GM19238 (cell line): ENCODE measurements at regions not wholly inside any gene's neighbourhood (a gene's known extent, or its start where the extent isn't known, plus 50 kb on each side); places are given as distances from the start of the nearest gene placed in this dataset.
"Not testable (repeated sequence)": the region's sequence is repeated elsewhere in the genome, so short reads cannot be mapped to it uniquely, and the experiment has no call there.

Experiments used
- DNase-seq: peaks from one replicate; pipeline ENCODE4 v3.0.0; 2011; ENCODE audit warnings: low spot score; ENCODE audit not compliant: insufficient read length

DNA sequence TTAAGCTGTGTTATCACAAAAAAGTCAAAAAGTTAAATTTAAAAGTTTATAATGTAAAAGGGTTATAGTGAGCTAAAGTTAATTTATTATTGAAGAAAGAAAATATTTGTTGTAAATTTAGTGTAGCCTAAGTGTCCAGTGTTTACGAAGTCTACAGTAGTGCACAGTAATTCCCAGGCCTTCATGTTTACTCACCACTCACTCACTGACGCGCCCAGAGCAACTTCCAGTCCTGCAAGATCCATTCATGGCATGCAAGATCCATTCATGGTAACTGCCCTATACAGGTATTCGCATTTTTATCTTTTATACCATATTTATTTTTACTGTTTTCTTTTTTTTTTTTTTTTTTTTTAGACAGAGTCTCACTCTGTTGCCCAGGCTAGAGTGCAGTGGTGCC lies 69.5 kb downstream of the TPRA1 start:
- DNase-seq, result no peak

DNA sequence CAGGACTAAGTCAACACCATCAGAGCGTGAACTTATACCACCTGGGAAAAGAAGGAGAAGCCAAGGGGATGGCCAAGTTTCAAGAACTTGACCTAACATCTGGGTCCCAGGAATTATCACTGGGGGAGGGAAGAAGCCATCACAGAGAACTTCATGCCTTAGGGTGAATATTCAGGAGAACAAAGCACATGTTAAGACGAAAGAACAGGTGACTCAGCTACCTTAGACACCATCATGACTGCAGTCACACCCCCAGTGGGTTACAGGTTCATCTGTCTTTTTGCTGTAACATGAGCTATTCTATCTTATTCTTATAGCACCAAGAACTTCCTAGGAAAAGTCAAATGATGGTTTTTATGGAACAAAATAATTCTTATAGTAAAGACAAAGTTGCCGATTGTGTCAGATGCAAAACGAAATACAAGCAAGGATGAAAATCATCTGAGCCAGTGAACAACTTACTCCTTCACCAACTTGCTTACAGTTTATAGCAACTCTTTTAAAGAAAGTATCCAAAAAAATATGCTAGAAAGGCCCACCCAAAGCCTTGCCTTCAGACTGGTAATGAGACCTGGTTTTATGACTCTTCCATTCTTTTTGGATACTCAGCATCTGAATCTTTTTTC lies 72.0 kb downstream of the TPRA1 start:
- no peak for DNase-seq

DNA sequence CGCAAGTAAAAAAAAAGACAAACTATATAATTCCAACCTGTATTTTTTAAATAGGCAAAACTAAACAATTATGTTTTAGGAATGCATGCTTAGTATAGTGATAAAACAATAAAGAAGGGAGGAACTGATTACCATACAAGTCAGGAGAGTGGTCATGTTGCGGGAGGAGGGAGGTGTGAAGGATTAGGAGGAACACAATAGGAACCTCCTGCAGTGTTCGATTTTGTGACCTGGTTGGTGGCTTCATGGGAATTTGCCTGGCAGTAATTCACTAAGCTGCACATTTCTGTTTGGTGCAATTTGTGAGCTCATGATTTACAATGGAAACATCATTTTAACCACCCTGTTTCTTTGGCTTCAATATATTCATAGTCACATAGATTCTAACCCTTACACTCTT lies 78.3 kb downstream of the TPRA1 start:
- DNase-seq, result no peak

DNA sequence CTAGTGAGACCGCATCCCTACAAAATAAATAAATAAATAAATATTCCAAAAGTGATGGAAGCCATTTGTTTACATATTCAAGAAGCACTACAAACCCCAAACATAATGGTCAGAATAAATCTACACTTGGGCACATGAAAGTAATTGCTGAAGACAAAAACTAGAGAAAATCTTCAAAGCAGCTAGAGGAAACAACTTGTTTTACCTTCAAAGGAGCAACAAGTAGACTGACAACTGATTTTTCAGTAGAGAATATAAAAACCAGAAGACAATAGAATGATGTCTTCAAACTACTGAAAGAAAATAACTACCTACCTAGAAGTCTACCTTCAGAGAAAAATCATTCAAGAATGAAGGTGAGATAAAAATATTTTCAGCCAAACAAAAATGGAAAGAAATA lies 89.4 kb downstream of the TPRA1 start:
- DNase-seq, result no peak

DNA sequence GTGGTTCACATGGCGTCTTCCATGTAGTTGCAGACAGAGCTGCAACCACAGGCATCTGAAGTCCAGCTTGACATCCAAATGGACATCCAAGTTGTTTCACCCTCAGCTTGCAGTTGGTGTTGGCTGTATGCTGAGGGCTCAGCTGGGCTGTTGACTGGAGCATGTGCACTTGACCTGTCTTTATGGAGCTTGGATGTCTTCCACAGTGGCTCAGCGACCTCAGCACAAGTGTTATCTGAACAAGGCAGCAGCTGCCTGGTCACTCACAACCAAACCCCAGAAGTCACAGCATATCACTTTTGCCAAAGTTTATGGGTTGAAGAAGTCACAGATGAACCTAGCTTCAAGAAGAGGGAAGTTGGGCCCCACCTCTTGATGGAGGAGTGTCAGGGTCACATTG lies 92.9 kb downstream of the TPRA1 start:
- DNase-seq, result no peak

DNA sequence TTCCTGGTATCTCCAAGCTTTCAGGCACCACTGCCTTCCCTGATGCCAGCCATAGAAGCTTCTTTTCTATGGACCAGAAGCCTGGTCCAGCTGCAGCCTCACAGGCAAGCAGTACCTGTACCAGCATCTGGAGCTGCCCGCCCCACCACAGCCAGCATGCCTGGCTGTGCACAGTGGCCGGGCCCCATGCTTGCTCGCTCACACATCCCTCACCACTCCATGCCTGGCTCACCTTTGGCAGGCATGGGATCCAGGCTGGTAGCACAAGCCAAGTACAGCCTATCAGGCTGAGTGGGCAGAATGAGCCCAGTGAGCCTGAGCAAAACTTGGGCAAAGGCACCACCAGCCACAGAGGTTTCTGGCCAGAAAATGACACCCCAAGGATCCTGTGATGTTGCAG lies 93.4 kb downstream of the TPRA1 start:
- no peak for DNase-seq

DNA sequence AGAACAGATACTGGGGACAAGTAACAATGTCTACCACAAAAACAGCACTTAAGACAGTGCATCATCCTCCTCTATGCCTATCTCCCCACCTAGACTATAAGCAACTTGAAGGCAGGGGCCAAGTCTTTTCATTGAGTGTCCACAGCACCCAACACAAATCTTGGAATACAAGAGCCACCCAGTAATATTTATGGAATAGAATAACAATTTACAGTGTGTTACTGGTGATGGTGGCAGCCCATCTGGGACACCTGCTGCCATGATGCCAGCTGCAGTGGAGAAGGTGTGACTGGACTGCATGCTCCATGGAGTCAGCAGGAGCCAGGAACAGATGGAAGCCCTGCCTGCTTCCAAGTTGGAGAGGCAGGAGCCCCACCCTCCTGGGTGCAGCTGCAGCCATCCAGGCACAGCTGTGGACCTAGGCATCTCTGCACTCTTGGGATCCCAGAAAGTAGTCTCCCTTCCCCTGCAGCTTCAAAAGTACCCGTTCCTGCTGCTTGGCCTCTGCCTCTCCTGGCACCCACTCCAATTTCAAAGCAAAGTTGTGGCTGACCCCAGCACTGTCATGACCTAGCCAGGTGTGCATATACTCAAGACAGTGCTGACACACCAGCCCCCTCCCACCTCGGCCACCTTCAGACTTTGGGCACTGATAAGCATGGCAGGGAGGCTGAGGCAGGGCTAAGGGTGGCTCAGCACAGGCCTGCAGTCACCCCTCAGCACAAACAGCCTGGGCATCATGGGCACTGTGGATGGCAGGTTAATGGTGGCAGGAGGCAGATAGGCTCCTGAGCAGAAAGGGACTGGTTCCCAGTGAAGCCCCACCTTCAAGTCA lies 94.5 kb downstream of the TPRA1 start:
- no peak for DNase-seq

DNA sequence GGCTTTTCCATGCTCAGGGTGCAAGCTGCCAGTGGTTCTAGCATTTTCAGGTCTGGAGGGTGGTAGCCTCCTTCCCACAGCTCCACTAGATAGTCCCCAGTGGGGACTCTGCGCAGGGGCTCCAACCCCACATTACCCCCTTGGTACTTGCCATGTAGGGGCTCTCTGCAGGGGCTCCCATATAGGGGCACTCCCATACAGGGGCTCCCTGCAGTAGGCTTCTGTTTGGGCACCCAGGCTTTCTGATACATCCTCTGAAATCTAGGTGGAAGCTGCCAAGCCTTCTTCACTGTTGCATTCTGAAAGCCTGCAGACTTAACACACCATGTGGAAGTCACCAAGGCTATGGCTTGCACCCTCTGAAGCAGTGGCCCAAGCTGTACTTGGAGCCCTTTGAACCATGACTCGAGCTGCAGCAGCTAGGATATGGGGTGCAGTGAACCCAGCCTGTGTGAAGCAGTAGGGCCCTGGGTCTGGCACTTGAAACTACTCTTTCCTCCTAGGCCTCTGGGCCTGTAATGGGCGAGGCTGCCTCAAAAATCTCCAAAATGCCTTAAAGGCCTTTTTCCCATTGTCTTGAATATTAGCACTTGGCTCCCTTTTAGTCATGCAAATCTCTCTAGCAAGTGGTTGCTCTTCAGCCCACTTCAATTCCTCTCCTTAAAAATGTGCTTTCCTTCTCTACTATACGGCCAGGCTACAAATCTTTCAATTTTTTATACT lies 96.4 kb downstream of the TPRA1 start:
- no peak for DNase-seq

DNA sequence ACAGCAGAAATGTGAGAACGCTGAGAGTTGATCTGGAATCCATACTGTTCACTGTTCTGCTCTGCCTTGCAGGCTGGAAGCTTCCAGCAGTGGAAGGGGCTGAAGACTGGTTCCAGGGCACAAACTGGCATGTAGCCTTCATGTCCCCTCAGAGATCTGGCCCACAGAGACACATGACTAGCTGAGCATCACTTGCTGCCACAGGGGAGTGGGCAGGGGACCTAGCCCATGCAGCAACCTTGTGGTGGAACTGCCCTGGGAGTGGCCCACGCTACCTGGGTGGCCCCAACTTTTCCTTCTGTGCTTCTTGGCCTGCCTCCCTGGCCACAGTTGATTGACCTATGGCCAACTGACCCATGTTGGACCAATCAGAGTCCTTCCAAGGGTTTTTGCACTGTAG lies 98.1 kb downstream of the TPRA1 start:
- DNase-seq, result no peak

DNA sequence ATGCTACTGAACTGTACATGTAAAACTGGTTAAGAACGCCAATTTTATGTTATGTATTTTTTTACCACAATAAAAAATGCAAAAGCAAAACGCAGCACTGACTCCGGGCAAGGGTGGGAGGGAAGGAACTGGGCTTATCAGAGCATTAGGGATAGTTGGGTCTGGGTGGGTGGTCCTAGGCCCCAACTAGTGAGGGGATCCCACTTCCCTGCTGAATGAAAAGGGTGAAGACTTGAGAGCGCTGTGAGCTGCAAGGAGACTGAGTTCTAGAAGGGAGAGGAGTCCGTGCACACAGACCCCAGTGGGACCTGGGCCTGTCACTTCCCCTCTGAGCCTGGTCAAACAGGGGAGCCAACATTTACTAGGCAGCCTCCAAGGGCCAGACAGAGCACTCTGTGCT lies 98.6 kb downstream of the TPRA1 start:
- DNase-seq, result no peak

DNA sequence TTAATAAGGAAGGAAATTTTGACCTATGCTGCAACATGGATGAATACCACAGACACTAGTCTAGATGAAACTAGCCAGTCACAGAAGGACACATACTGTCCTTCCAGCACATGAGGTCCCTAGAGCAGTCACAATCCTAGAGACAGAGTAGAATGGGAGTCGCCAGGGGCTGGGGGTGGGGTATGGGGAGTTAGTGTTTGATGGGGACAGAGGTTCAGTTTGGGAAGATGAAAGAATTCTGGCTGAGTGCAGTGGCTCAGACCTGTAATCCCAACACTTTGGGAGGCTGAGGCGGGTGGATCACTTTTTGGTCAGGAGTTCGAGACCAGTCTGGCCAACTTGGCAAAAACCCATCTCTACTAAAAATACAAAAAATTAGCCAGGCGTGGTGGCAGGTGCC lies 99.2 kb downstream of the TPRA1 start:
- no peak for DNase-seq

DNA sequence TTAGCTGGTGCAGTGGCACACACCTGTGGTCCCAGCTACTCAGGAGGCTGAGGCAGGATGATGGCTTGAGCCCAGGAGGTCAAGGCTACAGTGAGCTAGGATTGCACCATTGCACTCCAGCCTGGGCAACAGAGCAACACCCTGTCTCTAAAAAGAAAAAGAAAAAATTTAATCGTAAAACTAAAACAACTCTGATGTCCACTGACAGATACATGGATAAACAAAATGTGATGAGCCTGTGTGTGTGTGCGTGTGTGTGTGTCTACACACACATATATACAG lies 99.6 kb downstream of the TPRA1 start:
- DNase-seq, result not testable (repeated sequence)

DNA sequence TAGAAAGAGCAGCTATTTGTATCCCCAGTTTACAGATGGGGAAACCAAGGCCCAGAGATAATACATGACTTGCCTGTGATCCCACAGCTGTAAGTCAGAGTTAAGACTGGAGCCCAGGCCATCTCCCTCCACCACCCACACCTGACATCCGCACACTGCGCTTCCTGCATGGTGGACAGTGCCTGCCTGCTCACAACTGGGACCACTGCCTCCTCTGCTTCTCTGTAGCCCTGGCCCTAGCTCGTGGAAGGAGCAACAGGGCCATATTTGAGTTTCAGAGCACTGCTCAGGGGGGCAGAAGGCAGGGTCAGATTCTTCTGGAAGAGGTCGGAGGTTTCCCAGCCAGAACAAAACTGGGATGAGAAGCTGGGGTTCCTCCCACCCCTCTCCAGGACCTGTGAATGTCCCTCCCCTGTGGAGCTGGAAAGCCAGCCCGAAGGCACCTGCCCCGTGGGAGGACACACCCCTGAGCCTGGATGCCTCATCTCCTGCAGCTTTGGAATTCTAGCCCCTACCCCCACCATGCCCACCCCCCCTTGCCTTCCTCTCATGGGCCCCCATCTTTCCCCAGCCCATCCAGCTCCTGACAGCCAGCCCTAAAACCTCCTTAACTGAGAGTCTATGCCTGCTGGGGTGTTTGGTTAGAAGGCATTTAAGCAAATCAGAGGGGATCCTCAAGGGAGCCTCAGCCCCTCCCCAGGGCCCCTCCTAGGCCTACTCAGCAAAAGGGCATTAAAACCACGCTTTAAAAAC lies 100.1 kb downstream of the TPRA1 start:
- DNase-seq, result no peak

DNA sequence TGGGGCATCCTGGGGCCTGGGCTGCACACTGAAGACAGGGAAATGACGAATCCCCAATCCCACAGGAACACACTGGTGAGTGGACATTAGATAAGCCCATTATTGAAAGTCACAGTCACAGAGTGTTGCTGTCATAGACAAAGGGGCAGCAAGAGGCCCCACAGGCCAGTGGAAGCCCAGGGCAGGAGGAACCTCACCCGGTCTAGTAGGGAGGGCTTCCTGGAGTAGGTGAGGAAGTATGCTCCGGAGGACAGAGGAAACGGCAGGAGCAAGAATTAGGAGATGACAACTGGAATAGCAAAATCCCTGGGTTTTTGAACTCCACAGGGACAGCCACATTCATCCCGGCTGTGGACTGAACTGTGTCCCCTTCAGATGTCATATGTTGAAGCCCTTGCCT lies 101.2 kb downstream of the TPRA1 start:
- DNase-seq, result no peak

DNA sequence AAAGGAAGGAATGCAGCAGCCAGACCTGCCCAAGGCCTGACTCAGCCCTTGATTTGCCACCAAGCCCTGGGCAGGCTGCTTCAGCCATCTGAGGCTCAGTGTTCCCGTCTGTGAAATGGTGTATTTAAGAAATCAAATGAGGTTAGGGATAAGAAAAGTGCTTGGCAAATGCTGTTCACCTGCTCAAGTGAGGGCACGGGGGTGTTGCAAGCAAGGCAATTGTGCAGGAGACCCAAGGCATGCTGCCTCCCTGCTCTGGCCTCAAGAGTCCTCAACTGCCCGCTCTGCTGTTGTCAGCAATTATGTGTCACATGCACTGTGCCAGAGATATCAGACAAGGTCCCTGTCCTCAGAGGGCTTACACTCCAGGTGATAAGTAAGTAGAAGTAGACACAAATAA lies 101.8 kb downstream of the TPRA1 start:
- no peak for DNase-seq

DNA sequence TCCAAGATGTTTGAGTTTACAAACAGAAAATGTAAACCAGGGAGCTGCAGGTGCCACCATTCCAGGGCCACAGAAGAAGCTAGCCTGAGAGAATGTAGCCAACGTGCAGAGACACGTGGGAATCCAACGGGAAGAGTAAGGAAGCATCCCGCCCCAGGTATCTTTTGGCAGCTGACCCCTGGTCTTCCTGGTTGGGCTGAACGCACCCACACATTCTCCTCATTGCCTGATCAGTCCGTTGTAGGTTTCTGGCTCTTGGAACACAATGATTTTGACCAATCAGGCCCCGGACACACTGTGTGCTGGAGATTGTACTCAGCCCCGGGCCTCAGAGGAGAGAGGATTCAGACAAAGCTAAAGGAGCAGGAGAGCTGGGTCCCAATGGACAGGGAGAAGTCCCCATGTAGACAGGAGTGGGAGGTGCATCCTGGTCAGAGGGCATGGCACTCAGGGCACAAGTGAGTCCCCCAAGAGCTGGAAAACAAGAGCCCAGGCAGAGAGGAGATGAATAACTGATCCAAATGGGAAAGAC lies 102.3 kb downstream of the TPRA1 start:
- DNase-seq, result no peak

DNA sequence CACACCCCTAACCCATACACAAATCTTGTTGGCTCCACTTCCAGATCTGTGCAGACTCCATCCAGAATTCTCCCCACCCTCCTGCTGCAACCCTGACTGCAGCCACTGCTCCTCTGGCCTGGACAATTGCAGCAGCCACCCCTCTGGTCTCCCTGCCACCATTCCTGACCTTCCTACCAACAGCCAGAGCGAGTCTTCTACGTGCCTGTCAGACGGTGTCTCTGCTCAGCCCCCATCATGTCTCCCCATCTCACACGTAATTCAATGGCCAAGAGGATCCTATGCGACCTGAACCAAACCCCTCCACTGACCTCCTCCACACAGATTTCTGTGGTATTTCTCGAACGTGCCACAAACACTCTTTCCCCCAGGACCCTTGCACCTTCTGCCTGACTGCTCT lies 103.3 kb downstream of the TPRA1 start:
- DNase-seq, result no peak

DNA sequence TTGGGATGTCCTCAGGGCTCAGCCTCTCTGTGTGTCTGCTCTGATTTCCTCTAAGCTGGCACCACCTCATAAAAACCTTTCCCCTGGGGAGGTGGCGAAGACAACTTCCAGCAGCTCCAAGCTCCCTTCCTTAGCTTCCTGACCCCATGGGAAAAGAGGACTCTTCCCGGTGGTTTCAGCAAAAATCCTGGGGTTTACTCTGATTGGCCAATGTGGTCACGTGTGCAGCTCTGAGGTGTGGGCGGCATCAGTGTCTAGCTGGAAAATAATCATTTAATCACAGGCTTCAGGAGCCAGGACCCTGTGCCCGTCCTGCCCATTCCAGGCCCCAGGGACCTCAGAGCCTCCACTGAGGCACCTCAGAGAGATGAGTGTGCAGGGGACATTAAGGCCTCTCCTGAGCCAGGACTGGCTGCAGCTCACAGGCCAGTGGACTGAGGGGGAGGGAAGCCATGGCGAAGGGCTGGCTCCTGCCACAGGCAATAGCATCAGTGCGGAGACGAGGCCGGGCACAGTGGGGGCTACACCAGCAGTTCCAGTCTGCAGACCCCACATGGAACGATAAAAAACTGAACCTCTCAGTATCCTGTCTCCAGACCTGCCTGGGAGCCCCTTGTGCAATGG lies 104.1 kb downstream of the TPRA1 start:
- no peak for DNase-seq

DNA sequence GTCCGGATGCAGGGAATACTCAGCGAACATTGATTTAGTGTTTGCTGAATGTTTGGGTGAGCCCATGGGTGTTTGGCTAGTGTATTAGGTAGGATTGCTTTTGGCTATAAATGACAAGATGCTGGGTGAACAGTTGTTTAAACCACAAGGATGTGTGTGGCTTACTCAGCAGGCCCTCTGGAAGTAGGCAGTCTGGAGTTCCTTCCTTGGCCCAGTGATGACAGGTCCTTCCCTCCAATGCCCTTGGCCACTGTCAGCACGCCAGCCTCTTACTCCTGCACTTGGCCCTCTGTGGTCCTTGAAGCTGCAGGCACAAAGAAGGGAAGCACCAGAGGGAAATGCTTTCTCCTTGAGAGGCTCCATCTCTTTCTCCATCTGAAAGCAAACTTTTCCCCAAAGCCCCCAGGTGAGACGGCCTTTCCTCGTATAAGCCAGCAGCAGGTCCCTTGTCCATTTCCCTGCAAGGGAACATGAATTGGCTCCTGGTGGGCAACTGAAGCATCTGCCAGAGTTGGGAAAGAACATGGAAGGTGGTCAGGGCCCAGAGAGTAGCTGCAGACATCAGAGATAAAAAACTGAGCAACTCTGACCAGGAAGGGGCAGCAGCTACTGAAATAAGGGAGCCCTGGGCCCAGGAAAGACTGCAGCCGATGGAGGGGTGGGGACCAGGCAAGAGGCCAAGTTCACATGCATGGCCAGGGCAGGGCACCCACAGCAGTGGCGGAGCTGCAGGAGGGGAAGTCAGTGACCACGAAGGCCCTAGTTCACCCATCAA lies 105.0 kb downstream of the TPRA1 start:
- no peak for DNase-seq

DNA sequence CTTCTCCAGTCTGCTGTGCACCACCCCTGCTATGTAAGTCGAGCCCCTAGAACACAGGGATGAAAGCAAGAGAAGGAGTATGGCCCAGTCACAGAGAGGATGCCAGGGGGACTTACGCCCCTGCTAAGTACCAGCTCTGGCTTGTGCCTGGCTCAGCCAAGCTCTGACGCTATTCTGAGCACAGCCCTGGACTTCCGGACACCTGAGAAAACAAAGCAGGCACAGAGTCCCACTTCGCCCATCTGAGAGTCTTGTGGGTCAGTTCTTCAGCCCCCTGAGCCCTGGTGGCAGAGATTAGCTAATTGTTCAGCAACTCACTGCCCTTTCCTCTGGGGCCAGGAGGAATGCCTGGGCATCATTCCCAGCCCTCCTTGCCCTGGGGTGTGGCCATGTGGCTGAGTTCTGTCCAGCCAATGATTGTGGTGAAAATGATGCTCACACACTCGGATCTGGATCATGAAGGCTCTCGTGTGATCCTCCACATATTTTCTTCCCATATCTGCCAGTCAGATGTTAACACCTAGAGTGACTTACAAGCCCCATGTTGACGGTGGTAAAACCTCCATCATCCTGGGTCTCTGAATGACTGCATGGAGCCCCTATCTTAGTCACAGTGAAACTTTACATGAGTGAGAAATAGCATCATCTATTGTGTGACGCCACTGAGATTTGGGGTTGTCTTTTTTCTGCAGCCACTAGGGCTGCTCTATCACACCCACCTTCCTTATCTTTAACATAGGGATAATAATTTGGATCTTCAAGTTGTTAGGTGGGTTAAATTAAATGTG lies 105.7 kb downstream of the TPRA1 start:
- no peak for DNase-seq
